ENCODE measurements at regions not wholly inside any gene's neighbourhood (a gene's known extent, or its start where the extent isn't known, plus 50 kb on each side); places are given as distances from the start of the nearest gene placed in this dataset.
"Not testable (repeated sequence)": the region's sequence is repeated elsewhere in the genome, so short reads cannot be mapped to it uniquely, and the experiment has no call there.

DNA sequence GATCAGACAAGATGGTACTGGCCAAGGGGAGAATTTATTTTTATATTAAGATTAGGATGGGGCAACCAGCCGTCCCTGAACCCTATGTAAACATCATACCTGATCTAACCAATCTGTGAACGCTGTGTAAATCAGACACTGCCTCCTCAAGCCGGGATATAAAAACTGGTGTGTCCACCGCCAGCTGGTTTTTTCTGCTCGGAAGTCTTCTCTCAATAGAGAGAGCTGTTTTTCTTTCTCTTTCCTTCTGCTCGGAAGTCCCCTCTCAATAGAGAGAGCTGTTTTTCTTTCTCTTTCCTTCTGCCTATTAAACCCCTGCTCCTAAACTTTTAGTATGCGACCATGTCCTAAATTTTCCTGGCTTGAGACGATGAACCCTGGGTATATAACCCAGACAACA, 615.5 kb upstream of the NUDT12 start:
- in situ Hi-C loops (cut with HindIII; ENCODE audit: low sequenced_read_pairs), result no loop called here

DNA sequence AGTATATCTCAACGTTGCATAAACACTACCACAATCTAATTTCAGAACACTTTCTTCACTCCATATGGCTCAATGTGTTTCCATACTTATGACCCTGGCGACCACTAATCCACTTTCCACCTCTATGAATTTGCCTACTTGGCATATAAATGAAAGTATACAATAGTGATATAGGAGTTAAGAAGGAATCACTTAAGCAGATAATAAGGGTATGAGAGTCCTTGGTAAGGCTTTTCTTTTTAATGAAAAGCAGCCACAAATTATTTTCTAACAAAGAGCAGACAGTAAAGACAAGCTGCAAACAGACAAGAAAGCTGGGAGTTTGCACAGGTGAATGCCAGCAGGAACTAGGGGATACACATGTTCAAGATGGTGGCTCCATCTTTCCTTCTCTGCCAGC, 615.1 kb upstream of the NUDT12 start:
- in situ Hi-C loops (cut with HindIII; ENCODE audit: low sequenced_read_pairs), result no loop called here

GRCh38 chr5:104172976-104173375, 610.4 kb upstream of the NUDT12 start:
- in situ Hi-C loops (cut with HindIII; ENCODE audit: low sequenced_read_pairs), result no loop called here

DNA sequence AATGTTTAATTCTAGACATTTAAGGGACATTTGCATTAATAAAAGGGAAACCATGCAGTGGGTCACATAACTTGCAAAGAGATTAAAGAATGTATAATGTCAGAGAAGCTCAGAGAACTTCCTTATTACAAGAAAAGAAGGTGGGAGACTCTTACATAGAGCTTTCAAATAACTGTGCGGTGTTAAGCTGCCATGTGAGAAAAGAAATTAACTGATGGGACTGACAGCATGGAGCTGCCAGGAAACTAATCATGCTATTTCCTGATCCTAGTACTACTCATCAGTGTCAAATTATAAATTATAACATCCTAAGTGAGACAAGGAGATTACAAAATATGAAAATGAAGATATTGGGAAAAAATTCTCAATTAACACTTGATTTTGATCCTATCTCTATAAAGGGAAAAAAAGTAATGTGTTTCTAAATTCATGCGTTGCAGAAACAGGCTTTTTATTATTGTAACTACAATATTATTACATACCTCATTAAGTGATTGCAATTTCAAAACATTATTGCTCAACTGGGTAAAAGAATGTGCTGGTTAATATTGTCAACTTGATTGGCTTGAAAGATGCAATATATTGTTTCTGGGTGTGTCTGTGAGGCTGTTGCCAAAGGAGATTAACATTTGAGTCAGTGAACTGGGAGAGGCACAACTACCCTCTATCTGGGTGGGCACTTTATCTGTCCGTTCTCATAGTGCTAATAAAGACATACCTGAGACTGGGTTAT, 609.5 kb upstream of the NUDT12 start:
- in situ Hi-C loops (cut with HindIII; ENCODE audit: low sequenced_read_pairs), result no loop called here

DNA sequence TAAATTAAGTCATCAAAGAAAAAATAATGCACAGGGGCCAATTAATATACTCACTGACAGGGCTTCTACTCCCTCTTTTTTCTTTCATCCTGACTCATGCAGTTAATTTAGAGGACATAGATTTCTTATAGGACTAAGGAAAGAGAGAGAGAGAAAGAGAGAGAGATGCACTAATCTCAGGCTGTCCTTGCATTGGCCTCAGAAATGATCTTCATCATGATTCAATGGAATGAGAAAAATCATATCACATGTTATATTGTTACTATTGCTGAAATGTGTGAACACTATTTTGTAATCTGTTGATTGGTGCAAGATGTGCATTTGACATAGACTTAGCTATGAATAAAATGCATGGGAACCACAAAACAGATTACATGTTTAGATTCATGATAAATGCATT, 608.3 kb upstream of the NUDT12 start:
- in situ Hi-C loops (cut with HindIII; ENCODE audit: low sequenced_read_pairs), result no loop called here

DNA sequence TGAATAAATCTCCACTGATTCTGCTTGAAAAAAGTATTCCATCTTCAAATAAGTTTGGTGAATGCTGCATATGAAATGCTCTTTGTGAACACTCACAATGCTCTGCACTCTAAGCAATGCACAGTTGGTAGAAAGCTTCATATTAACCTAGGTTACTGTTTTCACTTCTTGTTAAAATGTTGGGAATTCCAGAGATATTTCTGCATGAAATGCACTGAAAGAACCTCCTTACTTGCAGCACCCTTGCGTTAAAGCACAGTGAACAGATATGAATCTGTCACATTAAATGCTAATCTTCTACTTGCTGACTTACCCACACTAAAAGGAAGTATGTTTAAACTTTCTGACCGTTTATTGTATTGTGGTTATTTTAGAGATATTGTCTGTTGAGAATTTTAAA, 584.1 kb upstream of the NUDT12 start:
- in situ Hi-C loops (cut with HindIII; ENCODE audit: low sequenced_read_pairs), result no loop called here

GRCh38 chr5:104139840-104140239, 577.3 kb upstream of the NUDT12 start:
- in situ Hi-C loops (cut with HindIII; ENCODE audit: low sequenced_read_pairs), result no loop called here

- in situ Hi-C loops (cut with HindIII; ENCODE audit: low sequenced_read_pairs), result no loop called here
Measured at GRCh38 chr5:104130320-104130719, 567.7 kb upstream of the NUDT12 start.

GRCh38 chr5:104128348-104128747, 565.8 kb upstream of the NUDT12 start:
- in situ Hi-C loops (cut with HindIII; ENCODE audit: low sequenced_read_pairs), result no loop called here

- in situ Hi-C loops (cut with HindIII; ENCODE audit: low sequenced_read_pairs), result no loop called here
Measured at GRCh38 chr5:104126980-104127379, 564.4 kb upstream of the NUDT12 start.

DNA sequence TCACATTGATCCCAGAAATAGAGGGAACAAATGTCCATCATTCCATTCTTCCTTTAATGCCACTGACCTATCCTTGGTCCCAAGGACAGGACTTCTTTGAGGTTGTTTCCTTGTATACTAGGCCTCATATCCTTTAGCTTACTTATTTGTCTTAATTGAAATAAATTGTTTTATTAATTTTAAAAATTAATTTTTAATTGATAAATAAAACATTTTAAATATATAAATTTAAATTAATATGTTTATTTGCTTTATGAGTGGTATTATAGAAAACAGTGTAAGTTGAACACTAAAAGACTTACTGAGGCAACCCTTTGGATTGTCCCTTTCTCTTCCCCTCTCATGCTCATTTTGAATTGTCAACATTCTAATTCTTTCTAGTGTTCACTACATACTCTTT, 556.9 kb upstream of the NUDT12 start:
- in situ Hi-C loops (cut with HindIII; ENCODE audit: low sequenced_read_pairs), result no loop called here

GRCh38 chr5:104111632-104112031, 549.0 kb upstream of the NUDT12 start:
- in situ Hi-C loops (cut with HindIII; ENCODE audit: low sequenced_read_pairs), result no loop called here

DNA sequence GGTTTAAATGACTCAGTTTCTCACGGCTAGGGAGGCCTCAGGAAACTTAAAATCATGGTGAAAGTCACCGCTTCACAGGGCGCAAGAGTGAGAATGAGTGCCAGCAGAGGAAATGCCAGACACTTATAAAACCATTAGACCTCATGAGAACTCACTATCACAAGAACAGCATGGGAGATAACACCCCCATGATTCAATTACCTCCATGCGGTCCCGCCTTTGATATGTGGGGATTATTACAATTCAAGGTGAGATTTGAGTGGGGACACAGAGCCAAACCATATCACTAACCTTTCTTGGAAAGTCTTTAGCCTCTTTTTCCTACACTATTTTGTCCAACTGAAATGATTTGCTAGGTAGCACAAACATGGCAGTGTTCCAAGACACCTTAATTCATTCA, 533.9 kb upstream of the NUDT12 start:
- in situ Hi-C loops (cut with HindIII; ENCODE audit: low sequenced_read_pairs), result no loop called here

DNA sequence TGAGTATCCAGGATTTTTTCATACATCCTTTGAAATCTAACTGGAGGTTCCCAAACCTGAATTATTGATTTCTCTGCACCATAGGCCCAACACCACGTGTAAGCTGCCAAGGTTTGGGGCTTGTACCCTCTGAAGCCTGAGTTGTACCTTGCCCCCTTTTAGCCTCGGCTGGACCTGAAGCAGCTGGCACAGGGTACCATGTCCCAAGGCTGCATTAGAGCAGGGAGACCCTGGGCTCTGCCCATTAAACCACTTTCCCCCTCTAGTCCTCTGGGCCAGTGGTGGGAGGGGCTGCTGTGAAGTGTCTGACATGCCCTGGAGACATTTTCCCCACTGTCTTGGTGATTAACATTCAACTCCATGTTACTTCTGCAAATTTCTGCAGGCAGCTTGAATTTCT, 532.9 kb upstream of the NUDT12 start:
- in situ Hi-C loops (cut with HindIII; ENCODE audit: low sequenced_read_pairs), result no loop called here

GRCh38 chr5:104088876-104089778, 526.5 kb upstream of the NUDT12 start:
- in situ Hi-C loops (cut with HindIII; ENCODE audit: low sequenced_read_pairs), result no loop called here

DNA sequence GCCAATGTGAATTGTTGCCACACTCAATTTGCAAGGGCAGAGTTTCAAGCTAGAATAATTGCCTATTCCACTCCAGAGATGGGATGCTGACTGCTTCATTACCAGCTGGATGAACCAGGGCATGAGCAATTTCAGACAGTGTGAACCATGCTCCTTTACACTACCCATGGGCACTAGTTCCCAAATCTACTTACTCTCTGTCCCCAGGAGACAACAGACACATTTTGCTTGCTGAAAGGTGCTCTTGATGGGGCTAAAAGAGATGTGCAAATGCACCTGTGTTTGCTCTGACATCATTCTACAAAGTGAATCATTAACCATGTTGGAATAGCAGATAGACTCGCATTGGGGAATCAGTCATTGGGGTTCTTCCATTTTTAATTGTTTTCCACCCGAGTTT, 522.3 kb upstream of the NUDT12 start:
- in situ Hi-C loops (cut with HindIII; ENCODE audit: low sequenced_read_pairs), result no loop called here

GRCh38 chr5:104082754-104083153, 520.2 kb upstream of the NUDT12 start:
- in situ Hi-C loops (cut with HindIII; ENCODE audit: low sequenced_read_pairs), result no loop called here

DNA sequence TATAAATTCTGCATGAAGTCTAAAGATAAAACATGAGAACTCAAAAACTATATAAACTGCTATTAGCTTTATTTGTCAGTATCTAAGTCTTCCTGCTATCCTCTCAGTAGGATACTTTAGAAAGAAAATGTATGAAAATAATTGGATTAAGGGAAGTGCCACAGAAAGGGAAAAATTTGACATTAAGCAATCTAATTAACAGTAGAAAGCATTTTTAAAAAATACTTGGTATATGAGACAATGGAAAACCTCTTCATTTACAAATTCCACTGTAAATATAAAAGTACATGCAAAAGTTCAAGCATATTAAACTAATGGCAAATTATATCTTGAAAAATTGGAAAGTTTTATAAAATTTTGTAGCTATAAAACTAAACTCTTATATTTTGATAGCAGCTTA, 518.6 kb upstream of the NUDT12 start:
- in situ Hi-C loops (cut with HindIII; ENCODE audit: low sequenced_read_pairs), result no loop called here

- in situ Hi-C loops (cut with HindIII; ENCODE audit: low sequenced_read_pairs), result no loop called here
Measured at GRCh38 chr5:104080646-104081175, 518.1 kb upstream of the NUDT12 start.

- in situ Hi-C loops (cut with HindIII; ENCODE audit: low sequenced_read_pairs), result not testable (repeated sequence)
Measured at GRCh38 chr5:104079861-104080645, 517.5 kb upstream of the NUDT12 start.

DNA sequence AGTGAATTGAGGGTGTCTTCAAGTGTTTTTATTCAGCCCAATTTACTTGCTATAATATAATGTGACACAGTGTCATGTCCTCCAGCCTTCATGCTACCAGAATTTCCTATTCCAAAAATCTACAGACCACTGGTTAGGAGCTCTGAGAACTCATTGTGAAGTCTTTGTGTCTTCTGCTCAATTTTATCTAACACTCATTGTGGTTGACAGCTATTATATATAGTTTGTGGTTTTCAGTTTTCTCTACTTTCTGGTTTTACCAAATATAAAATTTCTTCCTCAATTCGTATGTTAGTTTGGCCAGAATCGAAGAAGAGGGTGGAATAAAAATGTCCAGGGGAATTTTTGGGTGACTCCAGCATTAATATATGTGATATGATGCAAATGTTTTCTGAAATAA, 509.3 kb upstream of the NUDT12 start:
- in situ Hi-C loops (cut with HindIII; ENCODE audit: low sequenced_read_pairs), result no loop called here

All from endothelial cell of hepatic sinusoid (primary cell).